ENCODE measurements at regions not wholly inside any gene's neighbourhood (a gene's known extent, or its start where the extent isn't known, plus 50 kb on each side); places are given as distances from the start of the nearest gene placed in this dataset.
A peak's percentile ranks its signal among the peaks of the same experiment; 100 is the strongest.

- peaks cover 0 to 2% of the 10 kb centered on the region in 2 experiments for H3K27me3 ChIP-seq (replicated peaks in 1 of 2; ENCODE audit: control insufficient read depth in 2 of 2, extremely low read depth in 1 of 2, insufficient read depth in 2 of 2, low read length in 1 of 2)
- H3K4me3 ChIP-seq (ENCODE audit: control insufficient read depth in 1 of 2, extremely low read depth in 1 of 2, low read length in 1 of 2): no peak overlapping the region
- no peaks in the 10 kb centered on the region for H3K36me3 ChIP-seq (ENCODE audit: control insufficient read depth in 2 of 2, extremely low read depth in 1 of 2, insufficient read depth in 1 of 2, low read length in 1 of 2)
- H3K27ac ChIP-seq (ENCODE audit: low read length): no peak overlapping the region
- H3K9me3 ChIP-seq: no peaks in the 10 kb centered on the region
- no peak for DNase-seq
- no peaks in the 10 kb centered on the region for H3K9me3 Mint-ChIP-seq
- no peak overlapping the region for H3K27ac Mint-ChIP-seq
- no peaks in the 10 kb centered on the region for H3K36me3 Mint-ChIP-seq
- peaks cover 0 to 2% (median 0%) of the 10 kb centered on the region in 3 donors for H3K4me1 Mint-ChIP-seq
- CTCF ChIA-PET: no interaction called here
- no peaks in the 10 kb centered on the region for H3K27me3 Mint-ChIP-seq
- WGBS (ENCODE audit: insufficient coverage): 88% methylated on average over 1 of the region's 2 CpGs
- peaks cover 0 to 11% of the 10 kb centered on the region in 2 experiments for H3K4me1 ChIP-seq (ENCODE audit: control insufficient read depth in 1 of 2, extremely low read depth in 1 of 2, insufficient read depth in 2 of 2, low read length in 2 of 2)
- POLR2A ChIA-PET: interaction anchor here in 1 of 2 donors (0.6 kb wide), 1 partner anchor 366 kb away, joined by 3 read pairs; no protein-coding TSS in a partner anchor
- H3K4me3 Mint-ChIP-seq: no peak overlapping the region
- ATAC-seq (replicated peaks in 1 of 4): no peak
These were observed 247.7 kb upstream of the SLITRK1 start for GRCh38 chr13:84129966-84130365.

GRCh38 chr13:84127597-84128128 is 245.4 kb upstream of the SLITRK1 start:
- no peak for DNase-seq
- no peaks in the 10 kb centered on the region for H3K27me3 Mint-ChIP-seq
- Histone ChIP-seq H3K27me3 (replicated peaks in 1 of 2; ENCODE audit: control insufficient read depth in 2 of 2, extremely low read depth in 1 of 2, insufficient read depth in 2 of 2, low read length in 1 of 2) (peaks cover 0 to 2% of the 10 kb centered on the region in 2 experiments), H3K4me3 (ENCODE audit: control insufficient read depth in 1 of 2, extremely low read depth in 1 of 2, low read length in 1 of 2) (no peak overlapping the region), H3K36me3 (ENCODE audit: control insufficient read depth in 2 of 2, extremely low read depth in 1 of 2, insufficient read depth in 1 of 2, low read length in 1 of 2) (no peaks in the 10 kb centered on the region), H3K27ac (ENCODE audit: low read length) (no peak overlapping the region), H3K4me1 (ENCODE audit: control insufficient read depth in 1 of 2, extremely low read depth in 1 of 2, insufficient read depth in 2 of 2, low read length in 2 of 2) (peaks cover 0 to 11% of the 10 kb centered on the region in 2 experiments), H3K9me3 (no peaks in the 10 kb centered on the region)
- H3K36me3 Mint-ChIP-seq: no peaks in the 10 kb centered on the region
- no peak for ATAC-seq (replicated peaks in 1 of 4)
- peaks cover 0 to 2% (median 0%) of the 10 kb centered on the region in 3 donors for H3K4me1 Mint-ChIP-seq
- H3K4me3 Mint-ChIP-seq: no peak overlapping the region
- no peak overlapping the region for H3K27ac Mint-ChIP-seq
- CTCF ChIA-PET: no interaction called here
- WGBS (ENCODE audit: insufficient coverage): 93% methylated on average over 3 of the region's 8 CpGs
- POLR2A ChIA-PET: interaction anchor here in 1 of 2 donors (1.1 kb wide), 1 partner anchor 10 kb away, joined by 3 read pairs; no protein-coding TSS in a partner anchor
- H3K9me3 Mint-ChIP-seq: no peaks in the 10 kb centered on the region

- peak in 2 of 4 experiments; percentile 22 to 53 for ATAC-seq (replicated peaks in 1 of 4)
These were observed 244.4 kb upstream of the SLITRK1 start for GRCh38 chr13:84126671-84127171.

GRCh38 chr13:84121456-84121855 is 239.2 kb upstream of the SLITRK1 start:
- DNase-seq: no peak
- Mint-ChIP-seq H3K9me3 (no peaks in the 10 kb centered on the region), H3K4me1 (peaks cover 0 to 5% (median 2%) of the 10 kb centered on the region in 3 donors), H3K36me3 (no peaks in the 10 kb centered on the region), H3K27me3 (no peaks in the 10 kb centered on the region), H3K27ac (no peak overlapping the region), H3K4me3 (no peak overlapping the region)
- H3K36me3 ChIP-seq (ENCODE audit: control insufficient read depth in 2 of 2, extremely low read depth in 1 of 2, insufficient read depth in 1 of 2, low read length in 1 of 2): no peaks in the 10 kb centered on the region
- no peak for ATAC-seq (replicated peaks in 1 of 4)
- ChIA-PET CTCF (no interaction called here), POLR2A (no interaction called here)
- H3K27me3 ChIP-seq (replicated peaks in 1 of 2; ENCODE audit: control insufficient read depth in 2 of 2, extremely low read depth in 1 of 2, insufficient read depth in 2 of 2, low read length in 1 of 2): no peaks in the 10 kb centered on the region
- 100% methylated on average over 1 of the region's 1 CpG for WGBS (ENCODE audit: insufficient coverage)
- no peak overlapping the region for H3K4me3 ChIP-seq (ENCODE audit: control insufficient read depth in 1 of 2, extremely low read depth in 1 of 2, low read length in 1 of 2)
- peaks cover 0 to under 1% of the 10 kb centered on the region in 2 experiments for H3K4me1 ChIP-seq (ENCODE audit: control insufficient read depth in 1 of 2, extremely low read depth in 1 of 2, insufficient read depth in 2 of 2, low read length in 2 of 2)
- H3K27ac ChIP-seq (ENCODE audit: low read length): no peak overlapping the region
- H3K9me3 ChIP-seq: no peaks in the 10 kb centered on the region

More at GRCh38 chr13:84126671-84127171, 244.4 kb upstream of the SLITRK1 start:
- Histone ChIP-seq H3K27me3 (replicated peaks in 1 of 2; ENCODE audit: control insufficient read depth in 2 of 2, extremely low read depth in 1 of 2, insufficient read depth in 2 of 2, low read length in 1 of 2) (peaks cover 0 to 2% of the 10 kb centered on the region in 2 experiments), H3K4me1 (ENCODE audit: control insufficient read depth in 1 of 2, extremely low read depth in 1 of 2, insufficient read depth in 2 of 2, low read length in 2 of 2) (peaks cover 0 to 11% of the 10 kb centered on the region in 2 experiments), H3K9me3 (no peaks in the 10 kb centered on the region), H3K27ac (ENCODE audit: low read length) (no peak overlapping the region), H3K4me3 (ENCODE audit: control insufficient read depth in 1 of 2, extremely low read depth in 1 of 2, low read length in 1 of 2) (no peak overlapping the region), H3K36me3 (ENCODE audit: control insufficient read depth in 2 of 2, extremely low read depth in 1 of 2, insufficient read depth in 1 of 2, low read length in 1 of 2) (no peaks in the 10 kb centered on the region)
- ChIA-PET CTCF (interaction anchor here in 1 of 2 donors (0.9 kb wide), 1 partner anchor 9 kb away, joined by 3 read pairs; no protein-coding TSS in a partner anchor), POLR2A (interaction anchor here in 1 of 2 donors (1.1 kb wide), 1 partner anchor 10 kb away, joined by 3 read pairs; no protein-coding TSS in a partner anchor)
- Mint-ChIP-seq H3K36me3 (no peaks in the 10 kb centered on the region), H3K27me3 (no peaks in the 10 kb centered on the region), H3K4me1 (peaks cover 0 to 2% (median 0%) of the 10 kb centered on the region in 3 donors), H3K9me3 (no peaks in the 10 kb centered on the region), H3K4me3 (no peak overlapping the region), H3K27ac (no peak overlapping the region)
- peak in 15 of 35 experiments; percentile 0 to 39 (median 10) for DNase-seq
- WGBS (ENCODE audit: insufficient coverage): 74% methylated on average over 6 of the region's 7 CpGs

- no peak overlapping the region for H3K4me3 Mint-ChIP-seq
- no peaks in the 10 kb centered on the region for H3K9me3 Mint-ChIP-seq
- H3K36me3 Mint-ChIP-seq: no peaks in the 10 kb centered on the region
- H3K4me3 ChIP-seq (ENCODE audit: control insufficient read depth in 1 of 2, extremely low read depth in 1 of 2, low read length in 1 of 2): no peak overlapping the region
- POLR2A ChIA-PET: no interaction called here
- no peaks in the 10 kb centered on the region for H3K4me1 ChIP-seq (ENCODE audit: control insufficient read depth in 1 of 2, extremely low read depth in 1 of 2, insufficient read depth in 2 of 2, low read length in 2 of 2)
- DNase-seq (no peak), ATAC-seq (replicated peaks in 1 of 4) (no peak)
- no peaks in the 10 kb centered on the region for H3K27me3 ChIP-seq (replicated peaks in 1 of 2; ENCODE audit: control insufficient read depth in 2 of 2, extremely low read depth in 1 of 2, insufficient read depth in 2 of 2, low read length in 1 of 2)
- no peaks in the 10 kb centered on the region for H3K36me3 ChIP-seq (ENCODE audit: control insufficient read depth in 2 of 2, extremely low read depth in 1 of 2, insufficient read depth in 1 of 2, low read length in 1 of 2)
- H3K27ac ChIP-seq (ENCODE audit: low read length): no peak overlapping the region
- H3K27ac Mint-ChIP-seq: no peak overlapping the region
- H3K4me1 Mint-ChIP-seq: peaks cover 0 to 5% (median 2%) of the 10 kb centered on the region in 3 donors
- no peaks in the 10 kb centered on the region for H3K9me3 ChIP-seq
- no CpG with 5 or more reads among the region's 2 CpGs for WGBS (ENCODE audit: insufficient coverage)
- no peaks in the 10 kb centered on the region for H3K27me3 Mint-ChIP-seq
- CTCF ChIA-PET: no interaction called here
These were observed 236.7 kb upstream of the SLITRK1 start for GRCh38 chr13:84118839-84119409.

DNA sequence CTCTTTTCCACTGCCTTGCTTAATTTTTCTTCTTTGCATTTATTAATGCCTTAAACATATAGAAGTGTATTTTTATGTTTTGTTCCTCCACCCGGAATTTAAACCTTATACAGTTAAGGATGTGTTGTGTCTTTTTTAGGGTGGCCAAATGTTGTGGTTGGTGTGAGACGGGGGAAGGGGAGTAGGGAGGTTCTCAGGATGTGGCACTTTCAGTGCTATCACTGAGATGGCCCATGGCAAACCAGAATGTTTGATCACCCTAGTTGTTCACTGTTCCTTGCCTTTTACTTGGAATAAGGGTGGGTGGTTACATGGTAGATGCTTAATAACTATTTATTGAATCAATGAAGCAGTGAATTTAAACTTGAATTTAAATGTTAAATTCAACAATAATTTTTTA is 216.0 kb upstream of the SLITRK1 start:
- Histone ChIP-seq H3K36me3 (ENCODE audit: control insufficient read depth in 2 of 2, extremely low read depth in 1 of 2, insufficient read depth in 1 of 2, low read length in 1 of 2) (no peaks in the 10 kb centered on the region), H3K9me3 (no peaks in the 10 kb centered on the region), H3K4me3 (ENCODE audit: control insufficient read depth in 1 of 2, extremely low read depth in 1 of 2, low read length in 1 of 2) (no peak overlapping the region), H3K27ac (ENCODE audit: low read length) (no peak overlapping the region), H3K27me3 (replicated peaks in 1 of 2; ENCODE audit: control insufficient read depth in 2 of 2, extremely low read depth in 1 of 2, insufficient read depth in 2 of 2, low read length in 1 of 2) (no peaks in the 10 kb centered on the region), H3K4me1 (ENCODE audit: control insufficient read depth in 1 of 2, extremely low read depth in 1 of 2, insufficient read depth in 2 of 2, low read length in 2 of 2) (no peaks in the 10 kb centered on the region)
- DNase-seq (no peak), ATAC-seq (replicated peaks in 1 of 4) (no peak)
- H3K27me3 Mint-ChIP-seq: no peaks in the 10 kb centered on the region
- ChIA-PET CTCF (no interaction called here), POLR2A (no interaction called here)
- H3K4me3 Mint-ChIP-seq: no peak overlapping the region
- no peaks in the 10 kb centered on the region for H3K9me3 Mint-ChIP-seq
- H3K36me3 Mint-ChIP-seq: no peaks in the 10 kb centered on the region
- no peaks in the 10 kb centered on the region for H3K4me1 Mint-ChIP-seq
- 50% methylated on average over 1 of the region's 2 CpGs for WGBS (ENCODE audit: insufficient coverage)
- no peak overlapping the region for H3K27ac Mint-ChIP-seq
